UCSD-AML1 (cell line): ENCODE measurements at regions not wholly inside any gene's neighbourhood (a gene's known extent, or its start where the extent isn't known, plus 50 kb on each side); places are given as distances from the start of the nearest gene placed in this dataset.
"Not testable (repeated sequence)": the region's sequence is repeated elsewhere in the genome, so short reads cannot be mapped to it uniquely, and the experiment has no call there.

ENCODE experiments used
- DNase-seq: peaks from one replicate; lab custom pipeline; 2025; ENCODE audit not compliant: unreplicated experiment; lab: John Stamatoyannopoulos, UW

DNA sequence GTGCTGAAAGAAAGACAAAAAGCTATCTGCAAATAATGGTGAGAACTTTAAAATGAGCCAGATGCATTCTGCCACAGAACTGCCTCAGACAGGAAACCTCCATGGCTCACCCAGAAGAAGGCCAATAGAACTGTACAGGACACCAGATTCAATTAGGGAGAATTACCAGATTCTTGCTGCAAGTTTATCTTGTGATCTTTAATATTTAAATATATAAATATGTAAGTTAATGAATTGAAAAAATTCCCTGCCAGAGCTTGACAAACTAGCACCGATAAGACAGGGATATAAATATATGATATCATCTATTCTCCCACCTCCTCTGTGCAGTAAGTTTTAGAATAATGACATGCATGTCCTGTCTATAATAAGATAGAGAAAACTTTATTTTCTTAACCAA, 252.8 kb downstream of the PLK2 start:
- no peak for DNase-seq

DNA sequence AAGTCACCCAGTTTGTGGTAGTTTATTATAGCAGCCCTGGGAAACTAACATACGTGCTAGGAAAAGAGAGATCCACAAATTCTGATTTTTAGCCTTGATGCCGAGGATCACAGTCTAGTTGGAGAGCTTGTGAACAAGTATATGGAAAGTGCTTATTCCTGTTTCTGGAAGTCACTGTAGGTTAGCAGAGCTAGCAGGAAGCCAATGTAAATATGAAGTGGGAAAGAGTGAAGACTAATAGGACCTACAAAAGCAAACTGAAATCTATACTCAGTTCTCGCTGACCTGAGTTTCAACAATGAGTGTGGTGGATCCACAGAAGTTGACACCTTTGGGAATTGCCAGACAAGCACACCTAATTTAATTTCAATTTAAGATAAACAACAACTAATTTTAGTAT, 254.9 kb downstream of the PLK2 start:
- DNase-seq = no peak

- no peak for DNase-seq
These were observed 256.9 kb downstream of the PLK2 start for GRCh38 chr5:58202941-58203444.

GRCh38 chr5:58201922-58202648, 257.8 kb downstream of the PLK2 start:
- DNase-seq = no peak

GRCh38 chr5:58200451-58200850, 259.4 kb downstream of the PLK2 start:
- no peak for DNase-seq

DNA sequence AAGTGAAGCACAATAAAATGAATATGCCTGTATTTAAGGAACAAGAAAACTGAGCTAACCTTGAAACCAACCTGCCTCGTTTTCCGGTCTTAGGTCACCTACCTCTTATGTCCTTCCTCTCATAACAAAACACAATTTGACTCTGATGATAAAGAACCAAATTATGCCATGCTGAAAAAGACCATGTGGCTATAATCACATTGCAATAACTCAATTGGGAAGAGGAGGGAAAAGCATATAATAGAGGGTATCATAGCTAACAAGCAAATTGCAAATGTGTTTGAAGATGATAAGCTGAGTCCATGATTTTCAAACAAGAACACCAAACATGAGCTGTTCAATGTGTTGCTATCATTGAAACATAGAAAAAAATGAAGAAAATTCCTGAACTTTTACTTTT, 260.8 kb downstream of the PLK2 start:
- DNase-seq = no peak

DNA sequence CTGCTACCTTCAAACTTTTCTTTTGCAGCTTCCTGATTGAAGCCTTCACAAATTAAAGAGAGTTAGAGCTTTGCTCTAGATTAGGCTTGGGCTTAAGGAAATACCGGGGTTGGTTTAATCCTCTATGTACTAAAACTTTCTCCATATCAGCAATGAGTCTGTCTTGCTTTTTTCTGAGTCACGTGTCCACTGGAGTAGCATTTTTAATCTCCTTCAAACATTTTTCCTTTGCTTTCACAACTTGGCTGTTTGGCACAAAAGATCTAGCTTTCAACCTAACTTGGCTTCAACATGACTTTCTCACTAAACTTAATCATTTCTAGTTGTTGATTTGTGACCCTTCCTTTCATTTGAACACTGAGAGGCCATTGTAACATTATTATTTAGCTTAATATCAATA, 261.6 kb downstream of the PLK2 start:
- no peak for DNase-seq

GRCh38 chr5:58197875-58198274, 262.0 kb downstream of the PLK2 start:
- no peak for DNase-seq

DNA sequence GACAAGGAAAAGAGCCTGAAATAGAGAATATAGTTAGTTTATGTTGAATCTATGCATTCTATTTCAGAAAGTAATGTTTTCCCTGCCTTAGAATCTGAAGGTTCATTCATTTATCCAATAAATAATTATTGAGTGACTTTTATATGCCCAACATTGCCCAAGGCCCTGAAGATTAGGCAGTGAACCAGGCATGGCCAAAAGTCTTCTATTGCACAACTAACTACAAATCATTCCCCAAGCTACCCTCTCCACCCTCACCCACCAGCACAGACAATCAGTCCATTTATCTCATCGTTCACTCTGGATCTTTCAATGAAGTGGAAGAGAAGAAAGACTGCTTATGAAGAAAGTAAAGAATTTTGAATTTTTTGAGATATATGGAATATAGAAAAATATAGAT, 268.4 kb downstream of the PLK2 start:
- DNase-seq = no peak

DNA sequence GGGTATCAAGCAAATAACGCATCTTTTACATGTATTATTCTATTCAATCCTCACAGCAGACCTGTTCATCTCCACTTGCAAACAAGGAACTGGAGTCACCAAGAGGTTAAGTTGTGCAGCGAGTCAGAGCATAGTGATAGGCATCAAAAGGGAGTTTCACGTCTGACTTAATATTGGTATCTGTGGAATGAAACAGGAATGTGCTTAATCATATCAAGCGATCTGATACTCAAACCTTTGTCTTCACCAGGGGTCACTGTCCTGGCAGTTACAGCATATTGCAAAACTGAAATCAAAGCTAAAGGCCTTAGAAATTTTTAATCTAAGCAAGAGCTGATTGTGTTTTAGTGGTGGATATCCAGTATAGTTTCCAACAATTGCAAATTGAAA, 271.6 kb downstream of the PLK2 start:
- no peak for DNase-seq

GRCh38 chr5:58187432-58188261, 272.2 kb downstream of the PLK2 start:
- DNase-seq = no peak

GRCh38 chr5:58185801-58186200, 274.1 kb downstream of the PLK2 start:
- no peak for DNase-seq

DNA sequence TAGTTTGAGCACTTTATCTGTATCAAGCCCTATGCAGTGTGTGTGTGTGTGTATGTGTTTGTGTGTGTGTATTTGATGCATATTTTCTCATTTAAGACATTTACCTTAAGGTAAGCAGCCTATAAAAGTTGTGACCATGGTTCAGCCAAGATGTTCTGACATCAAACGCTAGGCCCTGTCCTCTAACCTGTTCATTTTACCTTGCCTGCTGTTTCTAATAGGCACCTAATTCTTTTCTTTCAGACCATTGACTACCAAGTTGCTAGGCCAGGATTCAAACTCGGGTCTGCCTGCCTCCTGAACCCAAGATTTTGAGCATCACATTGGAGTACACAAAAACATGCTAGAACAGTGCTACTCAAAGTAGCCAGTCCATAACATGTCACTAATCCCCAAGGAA, 274.5 kb downstream of the PLK2 start:
- DNase-seq = no peak

DNA sequence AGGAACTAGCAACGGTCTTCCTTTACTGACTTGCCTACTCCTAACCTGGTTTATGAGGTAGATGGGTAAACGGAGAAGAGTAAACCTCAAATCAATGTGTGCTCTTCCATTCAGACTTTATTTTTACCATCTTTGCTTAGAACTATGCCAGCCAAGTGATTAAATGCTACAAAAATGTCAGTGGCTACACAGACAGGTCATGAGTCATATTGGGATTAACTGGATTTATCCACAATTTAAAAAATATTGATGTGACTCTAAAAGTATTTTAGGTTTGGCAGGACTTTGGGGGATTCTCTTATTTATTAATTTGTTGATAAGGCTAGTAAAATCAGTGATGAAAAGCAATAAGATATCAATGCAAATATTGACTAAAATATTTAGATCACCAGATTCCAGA, 275.0 kb downstream of the PLK2 start:
- DNase-seq = no peak

GRCh38 chr5:58183786-58184085, 276.1 kb downstream of the PLK2 start:
- no peak for DNase-seq

DNA sequence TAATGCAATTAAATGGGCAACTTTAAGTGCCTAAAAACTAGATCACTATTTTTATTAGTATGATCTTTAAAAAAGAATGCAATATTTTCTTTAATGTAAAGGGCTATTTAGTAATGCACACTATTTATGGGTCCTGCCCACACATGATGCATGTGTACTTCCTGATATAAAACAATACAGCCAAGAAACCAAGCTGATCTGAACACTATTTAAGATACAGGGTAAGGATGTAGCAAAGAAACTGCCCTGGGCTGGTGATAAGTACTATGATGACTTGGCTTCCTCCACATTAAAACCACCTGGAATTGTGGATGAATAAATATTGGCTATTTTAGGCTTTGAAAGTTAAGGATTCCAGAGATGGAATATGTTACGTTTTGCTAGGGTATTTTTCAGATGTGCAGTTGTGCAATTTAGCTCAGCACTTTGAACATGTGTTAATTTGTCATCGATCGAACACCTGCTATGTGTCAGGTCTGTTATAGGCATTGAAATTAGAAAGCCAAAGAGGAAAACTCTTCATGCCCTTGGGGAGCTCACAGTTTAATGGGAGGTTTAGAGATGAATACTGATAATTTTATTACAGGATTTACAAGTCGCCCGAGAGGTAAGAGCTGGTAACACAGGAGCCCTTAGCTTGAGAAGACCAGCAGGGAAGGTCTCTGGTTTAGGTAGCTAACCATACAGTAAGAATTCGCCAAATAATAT, 276.7 kb downstream of the PLK2 start:
- no peak for DNase-seq

DNA sequence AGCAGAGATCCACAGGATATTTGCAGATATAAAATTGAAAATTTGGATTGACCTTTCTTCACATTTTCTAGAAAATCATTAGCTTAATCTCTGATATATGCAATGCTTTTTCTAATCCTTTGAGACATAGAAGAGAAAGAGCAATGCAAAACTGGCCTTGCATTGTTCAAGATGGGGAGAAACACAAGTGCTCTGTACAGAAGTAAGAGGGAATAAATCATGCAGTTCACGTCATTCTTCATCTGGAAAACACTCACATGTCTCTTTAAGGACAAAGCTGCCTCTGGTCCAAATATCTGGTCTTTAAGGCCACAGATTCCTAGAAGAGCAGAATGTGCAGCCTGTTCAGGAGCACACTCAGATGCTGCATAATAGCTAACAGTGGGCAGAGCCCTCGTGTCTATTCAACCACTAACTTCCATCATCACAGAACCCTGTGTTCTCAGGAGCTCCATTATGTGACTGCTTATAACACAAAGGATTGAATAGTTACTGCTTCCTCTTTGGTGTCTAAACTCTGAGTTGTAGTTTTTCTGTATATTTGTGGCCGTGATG, 277.5 kb downstream of the PLK2 start:
- no peak for DNase-seq

DNA sequence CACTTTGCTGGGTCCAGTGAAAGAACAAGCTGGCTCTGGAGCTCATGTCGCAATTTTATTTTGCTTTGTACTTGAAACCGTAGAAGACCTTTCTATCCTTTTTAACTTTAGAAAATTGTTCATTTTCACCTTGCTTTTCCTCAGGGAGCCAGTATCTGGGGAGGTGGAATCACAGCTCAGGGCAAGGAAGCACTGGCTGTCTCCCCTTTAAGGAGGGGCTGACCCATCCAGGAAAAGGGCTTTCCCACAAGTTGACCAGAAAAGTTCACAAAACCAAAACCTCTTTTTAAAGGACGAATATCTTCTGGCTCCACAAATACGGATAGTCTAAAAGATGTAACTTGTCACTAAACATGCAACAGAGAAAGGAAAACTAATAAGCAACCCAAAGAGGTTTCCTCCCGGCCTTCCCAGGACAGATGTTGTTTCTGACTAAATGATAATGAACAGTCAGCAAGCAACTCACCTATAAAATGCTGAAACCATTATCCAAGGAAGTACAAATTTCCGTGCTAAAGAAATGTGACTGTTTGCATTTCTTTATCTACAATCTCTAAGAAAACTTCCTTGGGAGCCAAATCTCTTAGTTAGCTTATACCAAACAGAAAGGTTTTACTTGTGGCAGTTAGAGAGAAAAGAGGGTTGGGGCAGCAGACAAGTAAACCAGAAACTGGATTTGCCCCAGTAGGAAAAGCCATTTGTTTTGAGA, 278.2 kb downstream of the PLK2 start:
- DNase-seq = no peak

GRCh38 chr5:58172946-58173345, 286.9 kb downstream of the PLK2 start:
- no peak for DNase-seq

DNA sequence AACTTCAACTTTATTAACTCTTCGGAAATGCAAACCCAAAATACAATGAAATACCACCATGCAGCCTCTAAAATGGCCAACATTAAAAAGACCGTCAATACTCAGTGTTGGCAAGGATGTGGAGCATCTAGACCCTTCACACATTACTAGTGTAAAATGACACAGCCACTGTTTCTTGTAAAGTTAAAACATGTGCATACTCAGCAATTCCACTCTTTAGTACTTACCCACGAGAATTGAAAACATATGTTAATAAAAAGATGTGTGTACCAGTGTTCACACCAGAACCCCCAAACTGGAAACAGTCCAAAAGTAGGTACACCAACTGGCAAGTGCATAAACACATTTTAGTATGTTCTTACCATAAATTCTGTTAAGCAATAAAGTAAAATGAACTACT, 294.7 kb downstream of the PLK2 start:
- DNase-seq = no peak

- not testable (repeated sequence) for DNase-seq
These were observed 298.0 kb downstream of the PLK2 start for GRCh38 chr5:58161889-58162288.
